ENCODE measurements at regions not wholly inside any gene's neighbourhood (a gene's known extent, or its start where the extent isn't known, plus 50 kb on each side); places are given as distances from the start of the nearest gene placed in this dataset.
A peak's percentile ranks its signal among the peaks of the same experiment; 100 is the strongest.

DNA sequence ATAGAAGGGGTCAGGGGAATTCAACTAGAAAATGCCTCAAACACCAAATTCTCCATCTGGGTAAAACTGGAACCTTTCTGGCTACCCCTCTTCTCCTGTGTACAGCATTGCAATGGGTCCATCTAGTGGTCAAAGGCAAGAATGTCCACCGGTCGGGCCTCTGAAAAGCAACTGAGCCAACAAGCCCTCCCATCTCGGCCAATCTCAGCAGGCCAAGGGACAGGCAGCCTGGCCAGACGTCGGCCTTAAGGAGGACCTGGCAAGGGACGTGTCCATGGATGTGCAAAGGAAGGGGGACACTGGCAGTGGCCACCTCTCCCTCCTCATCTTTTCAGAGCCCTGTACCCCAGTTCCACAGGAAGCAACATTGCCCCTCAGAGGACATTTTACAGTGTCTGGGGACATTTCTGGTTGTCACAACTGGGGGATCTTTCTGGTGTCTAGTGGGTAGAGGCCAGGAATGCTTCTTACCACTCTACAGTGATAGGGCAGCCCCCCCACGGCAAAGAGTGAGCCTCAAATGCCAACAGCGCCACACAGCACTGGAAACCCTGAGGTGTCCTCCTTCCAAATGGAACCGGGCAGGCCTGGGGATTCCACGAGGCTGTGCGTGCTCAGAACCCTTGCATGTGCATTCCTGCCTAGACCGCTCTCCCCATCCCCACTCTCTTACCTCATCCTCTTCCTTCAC is 99.8 kb upstream of the FOXA2 start:
- no peaks in the 10 kb centered on the region for H3K36me3 ChIP-seq
- no peaks in the 10 kb centered on the region for H3K4me1 ChIP-seq
- TF ChIP-seq, protein P1, sequence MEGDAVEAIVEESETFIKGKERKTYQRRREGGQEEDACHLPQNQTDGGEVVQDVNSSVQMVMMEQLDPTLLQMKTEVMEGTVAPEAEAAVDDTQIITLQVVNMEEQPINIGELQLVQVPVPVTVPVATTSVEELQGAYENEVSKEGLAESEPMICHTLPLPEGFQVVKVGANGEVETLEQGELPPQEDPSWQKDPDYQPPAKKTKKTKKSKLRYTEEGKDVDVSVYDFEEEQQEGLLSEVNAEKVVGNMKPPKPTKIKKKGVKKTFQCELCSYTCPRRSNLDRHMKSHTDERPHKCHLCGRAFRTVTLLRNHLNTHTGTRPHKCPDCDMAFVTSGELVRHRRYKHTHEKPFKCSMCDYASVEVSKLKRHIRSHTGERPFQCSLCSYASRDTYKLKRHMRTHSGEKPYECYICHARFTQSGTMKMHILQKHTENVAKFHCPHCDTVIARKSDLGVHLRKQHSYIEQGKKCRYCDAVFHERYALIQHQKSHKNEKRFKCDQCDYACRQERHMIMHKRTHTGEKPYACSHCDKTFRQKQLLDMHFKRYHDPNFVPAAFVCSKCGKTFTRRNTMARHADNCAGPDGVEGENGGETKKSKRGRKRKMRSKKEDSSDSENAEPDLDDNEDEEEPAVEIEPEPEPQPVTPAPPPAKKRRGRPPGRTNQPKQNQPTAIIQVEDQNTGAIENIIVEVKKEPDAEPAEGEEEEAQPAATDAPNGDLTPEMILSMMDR (IDR thresholded peaks at IDR 0.05) = peak; percentile 42 to 80 (median 80)
- no peak for TF ChIP-seq EP300 (IDR thresholded peaks at IDR 0.05)
- DNase-seq = no peak
- H3K27me3 ChIP-seq = peaks cover 0 to 15% (median 0%) of the 10 kb centered on the region in 3 donors
- 38% methylated on average over 12 of the region's 12 CpGs for WGBS, 2 donors
- H3K9me3 ChIP-seq = no peaks in the 10 kb centered on the region
- no peak overlapping the region for H3K27ac ChIP-seq
- intact Hi-C loops (cut with DNase I) = no loop called here
- H3K4me3 ChIP-seq = no peak overlapping the region

DNA sequence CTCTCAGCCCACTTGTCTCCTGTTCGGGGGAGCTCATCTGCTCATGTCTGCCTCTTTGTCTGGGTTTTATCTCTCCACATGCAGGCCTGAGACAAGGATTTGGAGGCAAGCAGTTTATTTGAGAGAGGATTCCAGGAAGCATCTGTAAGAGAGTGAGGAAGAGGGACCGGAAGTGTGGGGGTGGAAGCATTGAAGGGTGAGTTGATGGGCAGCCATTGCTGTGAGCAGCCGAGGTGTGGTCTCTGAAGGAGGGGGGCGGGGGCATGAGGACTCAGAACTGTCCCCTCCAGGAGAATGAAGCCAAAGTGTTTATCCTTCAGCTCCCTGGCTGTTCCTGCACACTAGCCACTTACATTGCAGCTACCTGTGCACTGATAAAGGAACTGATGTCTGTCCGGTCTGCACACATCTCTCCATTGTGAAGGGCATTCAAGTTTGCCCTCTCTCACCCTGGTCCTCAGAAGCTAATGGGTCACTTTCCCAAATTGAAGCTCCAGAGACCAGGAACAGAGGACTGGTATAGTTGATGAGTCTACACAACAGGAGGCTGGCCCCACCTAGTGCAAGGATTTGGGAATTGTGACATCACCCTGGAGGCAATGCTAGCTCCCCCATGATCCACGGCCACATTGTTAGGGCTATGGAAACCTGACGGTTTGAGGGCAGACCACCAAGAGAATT is 100.5 kb upstream of the FOXA2 start:
- intact Hi-C loops (cut with DNase I) = no loop called here
- Histone ChIP-seq H3K27me3 (peaks cover 0 to 15% (median 0%) of the 10 kb centered on the region in 3 donors), H3K36me3 (no peaks in the 10 kb centered on the region), H3K4me3 (no peak overlapping the region), H3K9me3 (no peaks in the 10 kb centered on the region), H3K4me1 (no peaks in the 10 kb centered on the region), H3K27ac (no peak overlapping the region)
- no peak for DNase-seq
- TF ChIP-seq POLR2A (IDR thresholded peaks at IDR 0.05) (no peak), POLR2AphosphoS5 (IDR thresholded peaks at IDR 0.05) (no peak), EP300 (IDR thresholded peaks at IDR 0.05) (no peak)
- TF ChIP-seq, protein P1 (IDR thresholded peaks at IDR 0.05) = no peak
- 60 to 63% methylated on average over 7 of the region's 7 CpGs for WGBS, 2 donors

DNA sequence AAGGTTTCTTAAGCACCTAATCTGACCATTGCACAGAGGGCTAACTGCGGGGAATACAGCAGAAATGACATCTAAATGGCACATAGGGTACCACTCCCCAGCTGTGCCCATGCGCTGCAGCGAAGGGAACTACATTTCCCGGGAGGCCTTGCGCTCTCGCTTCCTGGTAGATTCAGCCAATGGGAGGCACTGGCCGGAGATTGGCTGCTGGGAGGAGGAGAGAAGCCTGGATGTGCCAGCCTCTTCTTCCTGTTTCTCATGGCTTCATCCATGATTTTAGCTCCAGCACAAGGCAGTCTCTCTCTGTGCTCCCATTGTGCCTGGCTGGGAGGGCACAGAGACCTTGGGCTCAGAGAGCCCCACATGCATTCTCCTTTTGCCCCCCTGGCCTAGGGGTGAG is 101.7 kb upstream of the FOXA2 start:
- no peak for TF ChIP-seq POLR2AphosphoS5 (IDR thresholded peaks at IDR 0.05)
- TF ChIP-seq POLR2A (IDR thresholded peaks at IDR 0.05) = no peak
- no peak for TF ChIP-seq EP300 (IDR thresholded peaks at IDR 0.05)
- TF ChIP-seq, protein P1 (IDR thresholded peaks at IDR 0.05) = no peak
- intact Hi-C loops (cut with DNase I) = no loop called here
- H3K4me3 ChIP-seq = no peak overlapping the region
- no peaks in the 10 kb centered on the region for H3K4me1 ChIP-seq
- no peaks in the 10 kb centered on the region for H3K9me3 ChIP-seq
- H3K27me3 ChIP-seq = peaks cover 0 to 15% (median 0%) of the 10 kb centered on the region in 3 donors
- no peak for DNase-seq
- 35 to 54% methylated on average over 7 of the region's 7 CpGs for WGBS, 2 donors
- H3K27ac ChIP-seq = no peak overlapping the region
- H3K36me3 ChIP-seq = no peaks in the 10 kb centered on the region

DNA sequence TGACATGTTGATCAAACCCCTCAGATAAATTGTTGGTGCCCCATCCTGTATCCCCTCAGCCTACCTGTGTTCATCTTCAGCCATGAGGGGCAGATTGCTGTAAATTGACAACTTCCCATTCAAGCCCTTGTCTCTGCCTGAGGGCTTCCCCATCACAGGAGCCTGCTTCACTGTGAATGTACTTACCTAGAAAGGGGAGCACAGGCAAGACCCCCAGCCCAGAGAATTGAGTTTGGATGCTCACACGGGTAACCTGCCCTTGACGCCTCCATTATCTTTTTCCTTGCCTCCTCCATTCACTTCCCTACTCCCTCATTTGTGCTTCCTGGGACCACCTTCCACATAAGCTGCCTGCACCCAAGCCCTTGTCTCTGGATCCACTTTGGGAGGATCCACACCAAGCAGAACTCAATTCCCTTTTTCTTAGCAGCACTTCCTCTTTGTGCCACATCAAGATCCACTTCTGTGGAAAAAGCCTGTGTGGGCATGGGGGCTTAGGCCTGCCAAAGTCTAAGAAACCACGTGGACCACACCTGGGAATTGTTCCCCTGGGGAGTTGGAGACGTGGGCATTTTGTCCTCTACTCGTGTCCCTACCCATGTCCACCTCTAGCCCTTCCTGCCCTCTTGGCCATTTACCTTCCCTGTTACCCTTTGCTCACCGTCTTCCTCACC is 103.4 kb upstream of the FOXA2 start:
- WGBS, 2 donors = 80 to 86% methylated on average over 6 of the region's 6 CpGs
- Histone ChIP-seq H3K9me3 (no peaks in the 10 kb centered on the region), H3K27me3 (peaks cover 0 to 15% (median 0%) of the 10 kb centered on the region in 3 donors), H3K4me3 (no peak overlapping the region), H3K27ac (no peak overlapping the region), H3K36me3 (no peaks in the 10 kb centered on the region), H3K4me1 (peaks cover 0 to 5% (median 4%) of the 10 kb centered on the region in 4 donors)
- TF ChIP-seq, protein P1 (IDR thresholded peaks at IDR 0.05) = no peak
- no peak for TF ChIP-seq EP300 (IDR thresholded peaks at IDR 0.05)
- no peak for TF ChIP-seq POLR2AphosphoS5 (IDR thresholded peaks at IDR 0.05)
- no peak for TF ChIP-seq POLR2A (IDR thresholded peaks at IDR 0.05)
- DNase-seq = no peak
- intact Hi-C loops (cut with DNase I) = no loop called here

Measured in sigmoid colon (tissue), 6 donors.